LNCaP clone FGC (cell line): ENCODE measurements at regions not wholly inside any gene's neighbourhood (a gene's known extent, or its start where the extent isn't known, plus 50 kb on each side); places are given as distances from the start of the nearest gene placed in this dataset.
"Not testable (repeated sequence)": the region's sequence is repeated elsewhere in the genome, so short reads cannot be mapped to it uniquely, and the experiment has no call there.

Experiments used
- DNase-seq: peaks from one replicate; pipeline ENCODE4 v3.0.0-alpha.2; 2011; ENCODE audit warnings: low read depth
- H3K4me3 ChIP-seq: 2 replicates; pipeline ENCODE4 v1.5.1; 2011; ENCODE audit warnings: mild to moderate bottlenecking, low read depth, low read length, control low read depth
- TF ChIP-seq, protein P1 (sequence below): IDR thresholded peaks from 2 replicates; pipeline ENCODE4 v1.5.1; 2012; ENCODE audit warnings: mild to moderate bottlenecking; ENCODE audit not compliant: control insufficient read depth, insufficient read depth; ENCODE audit errors: extremely low read depth

DNA sequence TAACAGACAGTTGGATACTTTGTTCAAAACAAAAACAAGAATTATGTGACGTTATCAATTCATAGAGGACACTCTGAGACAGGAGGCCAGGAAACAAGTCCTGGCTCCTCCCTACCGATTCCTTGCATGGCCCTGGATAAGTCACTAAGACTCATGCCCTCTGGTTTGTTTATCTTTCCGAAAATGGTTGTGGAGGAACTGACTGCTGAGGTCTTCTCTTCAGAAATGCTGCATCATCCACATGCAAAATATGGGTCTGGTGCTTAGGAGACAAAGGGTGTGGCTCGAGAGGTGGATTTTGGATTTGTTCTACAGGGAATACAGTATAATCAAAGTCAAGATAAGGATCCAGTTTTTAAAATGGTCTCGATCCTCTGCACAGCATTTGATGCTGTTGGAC lies 130.9 kb downstream of the RELL1 start:
- H3K4me3 ChIP-seq = no peak overlapping the region
- TF ChIP-seq, protein P1, sequence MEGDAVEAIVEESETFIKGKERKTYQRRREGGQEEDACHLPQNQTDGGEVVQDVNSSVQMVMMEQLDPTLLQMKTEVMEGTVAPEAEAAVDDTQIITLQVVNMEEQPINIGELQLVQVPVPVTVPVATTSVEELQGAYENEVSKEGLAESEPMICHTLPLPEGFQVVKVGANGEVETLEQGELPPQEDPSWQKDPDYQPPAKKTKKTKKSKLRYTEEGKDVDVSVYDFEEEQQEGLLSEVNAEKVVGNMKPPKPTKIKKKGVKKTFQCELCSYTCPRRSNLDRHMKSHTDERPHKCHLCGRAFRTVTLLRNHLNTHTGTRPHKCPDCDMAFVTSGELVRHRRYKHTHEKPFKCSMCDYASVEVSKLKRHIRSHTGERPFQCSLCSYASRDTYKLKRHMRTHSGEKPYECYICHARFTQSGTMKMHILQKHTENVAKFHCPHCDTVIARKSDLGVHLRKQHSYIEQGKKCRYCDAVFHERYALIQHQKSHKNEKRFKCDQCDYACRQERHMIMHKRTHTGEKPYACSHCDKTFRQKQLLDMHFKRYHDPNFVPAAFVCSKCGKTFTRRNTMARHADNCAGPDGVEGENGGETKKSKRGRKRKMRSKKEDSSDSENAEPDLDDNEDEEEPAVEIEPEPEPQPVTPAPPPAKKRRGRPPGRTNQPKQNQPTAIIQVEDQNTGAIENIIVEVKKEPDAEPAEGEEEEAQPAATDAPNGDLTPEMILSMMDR = no peak
- no peak for DNase-seq

GRCh38 chr4:37549866-37550265 lies 136.3 kb downstream of the RELL1 start:
- DNase-seq = not testable (repeated sequence)

DNA sequence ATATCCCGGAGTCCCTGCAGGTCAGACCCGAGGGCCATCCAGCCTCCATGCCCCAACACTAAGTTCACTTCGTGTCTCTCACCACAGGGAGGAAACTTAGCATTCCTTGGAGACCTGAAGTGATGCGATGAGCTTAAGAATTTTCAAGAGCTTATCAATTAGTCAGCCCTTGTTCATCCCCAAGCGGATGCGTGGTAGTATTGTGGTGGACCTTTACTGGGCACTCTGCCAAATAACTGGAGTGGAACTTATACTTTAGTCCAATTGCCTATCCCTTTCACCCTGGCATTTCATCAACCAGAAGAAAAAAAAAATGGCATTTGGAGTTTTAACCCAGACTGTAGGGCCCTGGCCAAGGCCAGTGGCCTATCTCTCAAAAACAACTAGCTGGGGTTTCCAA lies 137.1 kb downstream of the RELL1 start:
- TF ChIP-seq, protein P1 = no peak
- no peak for DNase-seq
- no peak overlapping the region for H3K4me3 ChIP-seq

More at GRCh38 chr4:37549866-37550265, 136.3 kb downstream of the RELL1 start:
- not testable (repeated sequence) for H3K4me3 ChIP-seq

GRCh38 chr4:37546586-37546985 lies 139.6 kb downstream of the RELL1 start:
- no peak for DNase-seq
- TF ChIP-seq, protein P1 = no peak
- H3K4me3 ChIP-seq = no peak overlapping the region

DNA sequence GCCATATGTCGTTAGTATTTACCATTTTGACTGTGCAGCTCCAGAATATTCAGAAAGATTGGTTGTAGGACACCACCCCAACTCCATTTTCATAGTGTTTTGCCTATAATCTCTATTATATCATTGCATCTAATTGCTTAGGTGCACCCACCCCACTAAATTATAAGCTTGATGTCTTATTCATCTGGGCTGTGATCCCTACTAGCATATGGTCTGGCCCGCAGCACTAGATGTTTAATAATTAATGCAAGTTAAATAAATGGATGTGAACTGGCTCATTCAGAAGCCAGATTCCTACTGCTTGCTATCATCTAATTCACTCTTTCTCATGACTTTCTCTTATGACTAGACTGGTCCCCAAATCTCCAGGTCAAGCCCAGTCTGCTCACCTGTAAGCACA lies 143.5 kb downstream of the RELL1 start:
- TF ChIP-seq, protein P1 = no peak
- DNase-seq = no peak
- H3K4me3 ChIP-seq = no peak overlapping the region

GRCh38 chr4:37541956-37542355 lies 144.2 kb downstream of the RELL1 start:
- no peak overlapping the region for H3K4me3 ChIP-seq
- DNase-seq = no peak
- TF ChIP-seq, protein P1 = no peak

DNA sequence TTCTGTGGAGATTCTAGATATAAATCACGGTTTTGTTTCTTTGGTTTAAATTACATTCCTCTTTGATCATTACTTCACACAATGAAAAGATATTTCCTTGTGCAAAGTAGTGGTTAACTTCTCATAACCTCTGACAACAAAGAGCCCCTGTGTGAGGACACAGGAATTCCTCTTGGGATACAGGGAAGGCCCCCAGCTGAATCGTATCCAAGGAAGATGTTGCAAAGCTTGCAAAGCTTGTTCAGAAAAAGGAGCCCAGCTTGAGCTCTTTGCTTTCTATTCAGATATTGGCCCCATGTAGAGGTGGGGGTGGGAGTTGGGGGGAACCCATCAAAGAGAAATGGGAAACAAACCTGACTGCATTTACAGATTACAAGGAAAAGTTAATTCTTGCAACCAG lies 145.7 kb downstream of the RELL1 start:
- H3K4me3 ChIP-seq = no peak overlapping the region
- TF ChIP-seq, protein P1 = no peak
- DNase-seq = no peak
